GM12872 (cell line): ENCODE measurements at regions not wholly inside any gene's neighbourhood (a gene's known extent, or its start where the extent isn't known, plus 50 kb on each side); places are given as distances from the start of the nearest gene placed in this dataset.
A peak's percentile ranks its signal among the peaks of the same experiment; 100 is the strongest.

Experiments used
- CTCF ChIP-seq: IDR thresholded peaks from 3 replicates; pipeline ENCODE4 v1.5.1; 2011; ENCODE audit warnings: low read depth, mild to moderate bottlenecking, low read length, moderate library complexity; ENCODE audit not compliant: insufficient read depth

GRCh38 chr7:131654668-131655326 is 98.4 kb upstream of the PODXL start:
- TF ChIP-seq CTCF: peak; percentile 98

- no peak for TF ChIP-seq CTCF
Measured at GRCh38 chr7:131654249-131654558, 97.8 kb upstream of the PODXL start.

- no peak for TF ChIP-seq CTCF
Measured at GRCh38 chr7:131653418-131654248, 97.2 kb upstream of the PODXL start.

GRCh38 chr7:131652934-131653333 is 96.5 kb upstream of the PODXL start:
- no peak for TF ChIP-seq CTCF

GRCh38 chr7:131652194-131652593 is 95.8 kb upstream of the PODXL start:
- TF ChIP-seq CTCF: no peak

GRCh38 chr7:131649879-131650278 is 93.5 kb upstream of the PODXL start:
- TF ChIP-seq CTCF: no peak

GRCh38 chr7:131649003-131649541 is 92.6 kb upstream of the PODXL start:
- TF ChIP-seq CTCF: no peak
